ENCODE measurements at regions not wholly inside any gene's neighbourhood (a gene's known extent, or its start where the extent isn't known, plus 50 kb on each side); places are given as distances from the start of the nearest gene placed in this dataset.

DNA sequence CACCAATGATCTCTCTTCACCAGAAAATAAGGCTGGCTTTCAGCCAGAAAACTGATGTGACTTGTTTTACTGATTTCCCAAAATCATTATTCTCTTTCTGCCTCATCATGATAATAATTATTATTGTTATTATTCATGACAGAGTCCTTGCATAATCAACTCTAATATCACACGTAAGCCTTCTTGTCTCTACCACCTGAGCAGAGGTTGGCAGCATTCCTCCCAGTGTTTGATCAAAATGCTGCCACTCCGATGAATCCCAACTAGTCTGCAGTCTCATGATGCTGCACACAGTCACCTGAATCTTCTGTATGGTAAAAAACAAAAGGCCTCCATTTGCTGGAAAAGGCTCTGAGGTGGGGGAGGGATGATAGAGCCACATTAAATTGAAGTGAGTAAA is 105.7 kb upstream of the PLEKHG7 start:
- ATAC-seq (ENCODE audit: insufficient number of reproducible peaks, low FRiP score, low read depth) (no peak), DNase-seq (ENCODE audit: low spot score) (no peak)
- no peak overlapping the region for H3K4me3 ChIP-seq
- no peaks in the 10 kb centered on the region for H3K4me1 ChIP-seq (ENCODE audit: control insufficient read depth in 1 of 2, low read depth in 2 of 2)
- TF ChIP-seq, protein P1, sequence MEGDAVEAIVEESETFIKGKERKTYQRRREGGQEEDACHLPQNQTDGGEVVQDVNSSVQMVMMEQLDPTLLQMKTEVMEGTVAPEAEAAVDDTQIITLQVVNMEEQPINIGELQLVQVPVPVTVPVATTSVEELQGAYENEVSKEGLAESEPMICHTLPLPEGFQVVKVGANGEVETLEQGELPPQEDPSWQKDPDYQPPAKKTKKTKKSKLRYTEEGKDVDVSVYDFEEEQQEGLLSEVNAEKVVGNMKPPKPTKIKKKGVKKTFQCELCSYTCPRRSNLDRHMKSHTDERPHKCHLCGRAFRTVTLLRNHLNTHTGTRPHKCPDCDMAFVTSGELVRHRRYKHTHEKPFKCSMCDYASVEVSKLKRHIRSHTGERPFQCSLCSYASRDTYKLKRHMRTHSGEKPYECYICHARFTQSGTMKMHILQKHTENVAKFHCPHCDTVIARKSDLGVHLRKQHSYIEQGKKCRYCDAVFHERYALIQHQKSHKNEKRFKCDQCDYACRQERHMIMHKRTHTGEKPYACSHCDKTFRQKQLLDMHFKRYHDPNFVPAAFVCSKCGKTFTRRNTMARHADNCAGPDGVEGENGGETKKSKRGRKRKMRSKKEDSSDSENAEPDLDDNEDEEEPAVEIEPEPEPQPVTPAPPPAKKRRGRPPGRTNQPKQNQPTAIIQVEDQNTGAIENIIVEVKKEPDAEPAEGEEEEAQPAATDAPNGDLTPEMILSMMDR (IDR thresholded peaks at IDR 0.05) = no peak
- H3K9me3 ChIP-seq = peaks cover 8% of the 10 kb centered on the region
- no peaks in the 10 kb centered on the region for H3K27me3 ChIP-seq (replicated peaks; ENCODE audit: insufficient read depth)
- H3K27ac ChIP-seq = no peak overlapping the region
- no peaks in the 10 kb centered on the region for H3K36me3 ChIP-seq

DNA sequence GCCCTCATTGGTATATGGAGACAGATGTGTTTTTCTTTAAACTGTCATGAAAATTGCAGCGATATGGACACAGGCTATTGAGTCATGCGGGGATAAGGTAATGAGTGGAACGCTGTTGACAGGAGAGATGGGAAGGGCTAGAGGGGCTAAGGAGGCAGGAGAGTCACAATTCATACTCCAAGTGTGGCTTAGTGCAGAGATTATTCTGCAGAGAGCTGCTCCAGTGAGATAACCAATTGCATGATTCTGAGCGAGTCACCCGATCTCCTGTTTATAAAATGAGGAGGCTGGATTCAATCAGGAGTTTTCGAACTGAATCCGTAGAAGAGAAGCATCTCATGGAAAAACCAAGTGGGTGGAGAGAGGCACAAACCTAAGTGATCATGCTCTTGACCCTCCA is 106.4 kb upstream of the PLEKHG7 start:
- Histone ChIP-seq H3K27me3 (replicated peaks; ENCODE audit: insufficient read depth) (no peaks in the 10 kb centered on the region), H3K27ac (no peak overlapping the region), H3K36me3 (no peaks in the 10 kb centered on the region), H3K9me3 (peaks cover 8% of the 10 kb centered on the region), H3K4me1 (ENCODE audit: control insufficient read depth in 1 of 2, low read depth in 2 of 2) (no peaks in the 10 kb centered on the region), H3K4me3 (no peak overlapping the region)
- no peak for ATAC-seq (ENCODE audit: insufficient number of reproducible peaks, low FRiP score, low read depth)
- DNase-seq (ENCODE audit: low spot score) = no peak
- TF ChIP-seq, protein P1 (IDR thresholded peaks at IDR 0.05) = no peak

DNA sequence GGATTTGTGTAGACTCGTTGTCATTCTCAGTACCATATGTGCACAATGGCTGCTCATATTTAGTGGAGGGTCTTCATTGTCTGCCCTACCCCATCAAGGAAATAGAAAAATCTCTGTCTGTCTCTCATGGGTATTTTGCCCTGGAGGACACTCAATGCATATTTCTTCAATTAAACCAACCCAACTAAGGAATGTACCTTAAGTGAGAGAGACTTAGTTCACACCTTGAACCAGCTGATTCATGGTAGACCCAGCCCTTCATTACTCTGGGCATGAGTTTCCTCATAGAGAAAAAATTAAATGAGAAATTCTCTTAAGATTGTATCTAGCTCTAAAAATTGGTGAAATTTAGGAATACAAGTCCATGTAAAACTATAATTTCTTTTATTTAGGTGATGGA is 107.1 kb upstream of the PLEKHG7 start:
- Histone ChIP-seq H3K36me3 (no peaks in the 10 kb centered on the region), H3K4me3 (no peak overlapping the region), H3K27me3 (replicated peaks; ENCODE audit: insufficient read depth) (no peaks in the 10 kb centered on the region), H3K27ac (no peak overlapping the region), H3K4me1 (ENCODE audit: control insufficient read depth in 1 of 2, low read depth in 2 of 2) (no peaks in the 10 kb centered on the region), H3K9me3 (peaks cover 8% of the 10 kb centered on the region)
- TF ChIP-seq, protein P1 (IDR thresholded peaks at IDR 0.05) = no peak
- DNase-seq (ENCODE audit: low spot score) (no peak), ATAC-seq (ENCODE audit: insufficient number of reproducible peaks, low FRiP score, low read depth) (no peak)

DNA sequence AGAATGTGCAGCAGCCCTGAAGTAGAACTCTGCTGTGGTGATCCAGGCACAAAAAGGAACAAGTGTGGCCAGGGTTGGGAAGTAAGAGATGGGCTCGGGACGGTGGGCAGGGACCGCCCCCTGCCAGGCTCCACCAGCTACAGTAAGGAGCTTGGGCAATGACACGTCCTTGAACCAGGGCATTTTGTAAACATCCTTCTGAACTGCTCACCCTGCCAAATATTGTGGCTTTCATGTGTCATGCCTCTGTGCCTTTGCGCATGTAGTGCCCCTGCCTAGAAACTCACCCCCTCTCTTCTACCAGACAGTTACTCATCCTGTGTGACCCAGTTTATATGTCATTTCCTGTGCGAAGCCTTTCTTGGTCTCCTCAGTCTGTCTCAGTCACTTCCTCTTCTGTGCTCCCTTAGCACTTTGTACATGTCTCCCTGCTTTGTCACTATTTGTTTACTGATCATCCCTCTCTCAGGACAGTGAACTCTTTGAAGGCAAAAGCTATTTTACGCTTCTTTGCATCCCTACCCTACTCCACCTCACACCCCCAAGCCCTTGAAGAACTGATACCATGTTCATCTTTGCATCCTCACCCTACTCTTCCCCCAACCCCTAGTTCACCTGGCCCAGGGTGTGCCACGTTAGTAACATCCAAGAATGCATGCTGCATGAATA is 108.9 kb upstream of the PLEKHG7 start:
- Histone ChIP-seq H3K27me3 (replicated peaks; ENCODE audit: insufficient read depth) (no peaks in the 10 kb centered on the region), H3K27ac (peak overlapping the region in 1 of 2 donors; percentile 50), H3K36me3 (no peaks in the 10 kb centered on the region), H3K4me1 (ENCODE audit: control insufficient read depth in 1 of 2, low read depth in 2 of 2) (no peaks in the 10 kb centered on the region), H3K4me3 (no peak overlapping the region), H3K9me3 (no peaks in the 10 kb centered on the region)
- DNase-seq (ENCODE audit: low spot score) (peak; percentile 8), ATAC-seq (ENCODE audit: insufficient number of reproducible peaks, low FRiP score, low read depth) (peak; percentile 38)
- TF ChIP-seq, protein P1 (IDR thresholded peaks at IDR 0.05) = no peak

DNA sequence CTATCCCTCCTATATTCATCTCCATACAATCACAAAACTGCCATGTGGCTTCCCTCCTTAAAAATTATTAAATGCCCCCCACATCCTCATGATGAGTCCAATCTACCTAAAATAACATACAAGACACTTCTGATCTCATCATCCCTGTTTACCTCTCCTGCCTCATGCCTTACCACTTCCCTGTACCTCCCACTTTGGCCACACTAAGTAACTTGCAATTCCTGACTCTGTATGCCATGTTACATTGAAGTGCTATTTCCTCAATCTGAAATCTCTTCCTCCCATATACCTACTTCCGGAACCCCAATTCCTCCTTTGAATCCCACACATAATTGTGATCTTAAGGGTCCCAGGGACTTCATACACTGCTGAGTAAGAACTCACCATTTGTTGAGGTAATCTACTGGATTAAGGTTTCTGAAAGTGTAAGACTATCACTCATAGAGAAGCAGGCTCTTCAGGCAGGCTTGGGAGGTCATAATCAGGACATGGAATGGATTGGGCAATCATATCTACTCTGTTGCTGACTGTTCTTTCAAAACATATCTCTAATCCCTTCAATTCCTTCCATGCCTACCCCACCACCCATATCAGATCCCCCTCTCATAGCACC is 117.6 kb upstream of the PLEKHG7 start:
- Histone ChIP-seq H3K27me3 (replicated peaks; ENCODE audit: insufficient read depth) (no peaks in the 10 kb centered on the region), H3K4me1 (ENCODE audit: control insufficient read depth in 1 of 2, low read depth in 2 of 2) (no peaks in the 10 kb centered on the region), H3K36me3 (no peaks in the 10 kb centered on the region), H3K27ac (no peak overlapping the region), H3K4me3 (no peak overlapping the region), H3K9me3 (no peaks in the 10 kb centered on the region)
- TF ChIP-seq, protein P1 (IDR thresholded peaks at IDR 0.05) = no peak
- DNase-seq (ENCODE audit: low spot score) (no peak), ATAC-seq (ENCODE audit: insufficient number of reproducible peaks, low FRiP score, low read depth) (no peak)
